SH-SY5Y (cell line): ENCODE measurements at regions not wholly inside any gene's neighbourhood (a gene's known extent, or its start where the extent isn't known, plus 50 kb on each side); places are given as distances from the start of the nearest gene placed in this dataset.

Source experiments
- GATA2 ChIP-seq: IDR thresholded peaks from 2 replicates; pipeline ENCODE4 v1.6.1; 2011; ENCODE audit warnings: mild to moderate bottlenecking, low read depth, low read length
- GATA3 ChIP-seq: IDR thresholded peaks from 2 replicates; pipeline ENCODE4 v1.6.1; 2011; ENCODE audit warnings: low read depth, mild to moderate bottlenecking, low read length, moderate library complexity

DNA sequence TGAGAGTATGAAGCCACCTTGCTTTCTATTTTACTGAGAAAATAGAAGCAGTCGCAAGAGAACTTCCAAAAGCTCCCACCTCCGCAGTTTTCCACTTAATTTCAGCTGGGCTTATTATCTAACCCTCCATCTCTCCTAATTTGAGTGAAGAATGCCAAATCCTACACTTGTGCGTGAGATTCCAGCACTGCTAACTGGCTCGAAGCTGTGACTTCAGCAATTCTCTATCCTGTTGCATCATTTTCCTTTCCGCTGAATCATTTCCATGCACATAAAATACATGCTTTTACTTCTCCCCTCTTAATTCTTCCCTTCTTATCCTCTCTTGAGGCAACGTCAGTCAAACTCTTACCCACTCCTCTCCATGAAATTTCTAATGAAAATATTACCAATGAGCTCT is 189.5 kb downstream of the GASK1B start:
- TF ChIP-seq GATA2 (no peak), GATA3 (no peak)
